Activated naive CD4-positive, alpha-beta T cell treated with anti-CD3 and anti-CD28 coated beads, Interleukin-2, amount 50 U/mL, for 24 hours (primary cell): ENCODE measurements at regions not wholly inside any gene's neighbourhood (a gene's known extent, or its start where the extent isn't known, plus 50 kb on each side); places are given as distances from the start of the nearest gene placed in this dataset.
"Not testable (repeated sequence)": the region's sequence is repeated elsewhere in the genome, so short reads cannot be mapped to it uniquely, and the experiment has no call there.

Source experiments
- H3K27ac Mint-ChIP-seq: one replicate; pipeline ENCODE4 v1.8.0; 2021; ENCODE audit warnings: mild to moderate bottlenecking, mixed read lengths
- H3K27me3 Mint-ChIP-seq: one replicate; pipeline ENCODE4 v1.8.0; 2021; ENCODE audit warnings: mixed read lengths
- H3K36me3 Mint-ChIP-seq: one replicate; pipeline ENCODE4 v1.8.0; 2021; ENCODE audit warnings: mixed read lengths
- H3K4me1 Mint-ChIP-seq: one replicate; pipeline ENCODE4 v1.8.0; 2021; ENCODE audit warnings: mixed read lengths
- H3K4me3 Mint-ChIP-seq: one replicate; pipeline ENCODE4 v1.8.0; 2021; ENCODE audit warnings: mild to moderate bottlenecking, mixed read lengths
- H3K9me3 Mint-ChIP-seq: one replicate; pipeline ENCODE4 v1.8.0; 2021; ENCODE audit warnings: mixed read lengths

DNA sequence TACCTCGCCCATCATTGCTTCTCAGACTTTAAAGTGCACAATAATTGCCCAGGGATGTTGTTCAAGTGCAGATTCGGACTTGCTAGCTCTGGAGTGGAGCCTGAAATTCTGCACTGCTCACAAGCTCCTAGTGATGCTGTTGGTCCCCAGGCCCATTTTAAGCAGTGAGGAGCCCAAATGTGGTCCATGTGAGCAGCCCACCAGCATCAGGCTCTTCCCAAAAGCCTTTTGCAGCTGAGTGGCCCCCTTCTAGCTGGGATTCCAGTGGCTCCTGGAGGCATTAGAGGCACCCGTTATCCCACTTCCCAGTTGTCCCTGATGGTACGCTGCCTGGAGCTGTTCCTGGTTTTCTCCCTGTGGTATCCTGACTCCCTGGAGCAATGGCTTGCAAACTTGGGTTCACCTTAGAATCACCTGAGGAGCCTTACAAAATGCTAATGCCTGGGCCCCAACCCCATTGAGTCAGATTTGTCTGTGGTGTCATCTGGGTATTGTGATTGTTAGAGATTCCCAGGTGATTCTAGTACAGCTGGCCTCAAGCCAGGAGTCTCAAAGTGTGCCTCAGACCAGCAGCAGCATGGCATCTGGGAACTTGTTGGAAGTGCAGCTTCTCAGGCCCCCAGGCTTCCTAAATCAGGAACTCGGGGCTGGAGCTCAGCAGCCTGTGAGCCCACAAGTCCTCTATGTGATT, 186.9 kb upstream of the SLC24A3 start:
- Mint-ChIP-seq H3K27ac (no peak overlapping the region), H3K4me1 (no peaks in the 10 kb centered on the region), H3K27me3 (peaks cover 3% of the 10 kb centered on the region), H3K4me3 (no peak overlapping the region), H3K36me3 (no peaks in the 10 kb centered on the region), H3K9me3 (peaks cover 9% of the 10 kb centered on the region)

GRCh38 chr20:19026121-19026878, 186.1 kb upstream of the SLC24A3 start:
- Mint-ChIP-seq H3K4me3 (no peak overlapping the region), H3K27ac (no peak overlapping the region), H3K36me3 (no peaks in the 10 kb centered on the region), H3K4me1 (no peaks in the 10 kb centered on the region), H3K9me3 (peaks cover 10% of the 10 kb centered on the region), H3K27me3 (peaks cover 3% of the 10 kb centered on the region)

DNA sequence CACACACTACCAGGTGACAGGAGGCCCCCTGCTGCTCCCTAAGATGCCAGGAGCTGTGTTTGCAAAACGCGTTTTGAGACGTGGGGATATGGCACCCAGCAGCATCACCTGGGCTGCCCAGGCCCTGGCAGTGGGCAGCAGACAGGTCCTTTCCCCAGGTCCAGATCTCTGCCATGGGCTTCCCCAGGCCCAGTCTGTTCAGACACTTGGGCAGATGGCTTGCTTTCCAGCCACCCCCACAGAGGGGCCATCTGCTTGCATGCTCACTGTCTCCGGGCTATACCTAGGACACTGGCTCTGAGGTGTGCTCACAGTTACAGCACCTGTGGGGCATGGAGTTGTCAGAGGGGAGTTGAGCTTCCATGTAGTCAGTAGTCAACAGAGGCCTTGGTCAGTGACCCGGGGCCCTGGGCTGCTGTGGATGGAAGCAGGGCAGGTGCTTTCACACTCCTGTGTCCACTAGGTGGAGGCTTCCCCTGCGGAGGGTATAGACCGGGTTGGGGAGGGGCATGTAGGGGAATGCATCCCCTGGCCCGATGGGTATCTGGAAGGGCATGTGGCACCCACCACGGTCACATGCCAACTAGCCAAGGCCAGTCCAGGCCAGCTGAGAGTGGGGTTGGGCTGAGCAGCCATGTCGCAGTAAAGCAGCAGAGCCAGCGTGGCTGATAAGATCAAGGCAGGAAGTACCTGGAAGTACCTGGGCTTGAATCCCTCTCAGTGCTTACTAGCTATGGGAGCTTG, 185.4 kb upstream of the SLC24A3 start:
- Mint-ChIP-seq H3K27me3 (peaks cover 3% of the 10 kb centered on the region), H3K36me3 (no peaks in the 10 kb centered on the region), H3K4me3 (no peak overlapping the region), H3K9me3 (peaks cover 10% of the 10 kb centered on the region), H3K4me1 (no peaks in the 10 kb centered on the region), H3K27ac (no peak overlapping the region)

DNA sequence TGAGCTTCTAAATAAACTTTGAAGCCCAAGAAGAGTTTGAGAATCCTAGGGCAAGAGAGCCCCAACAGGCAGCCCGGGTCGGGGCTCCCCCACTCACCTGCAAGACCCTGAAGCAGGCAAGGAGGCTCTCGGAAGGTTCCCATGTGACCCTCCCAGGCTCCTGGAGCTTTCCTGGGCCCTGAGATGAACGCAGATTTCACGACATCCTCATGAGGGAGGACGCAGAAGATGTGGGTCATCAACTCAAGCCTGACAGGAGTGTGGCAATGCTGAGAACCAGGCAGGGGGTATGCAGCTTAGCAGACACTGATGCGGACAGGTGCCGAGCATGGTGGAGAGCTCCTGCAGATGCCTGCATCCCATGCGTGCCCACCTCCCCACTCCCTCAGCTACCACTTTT, 184.5 kb upstream of the SLC24A3 start:
- Mint-ChIP-seq H3K4me1 (no peaks in the 10 kb centered on the region), H3K9me3 (peaks cover 10% of the 10 kb centered on the region), H3K4me3 (no peak overlapping the region), H3K36me3 (no peaks in the 10 kb centered on the region), H3K27ac (no peak overlapping the region), H3K27me3 (peaks cover 8% of the 10 kb centered on the region)

DNA sequence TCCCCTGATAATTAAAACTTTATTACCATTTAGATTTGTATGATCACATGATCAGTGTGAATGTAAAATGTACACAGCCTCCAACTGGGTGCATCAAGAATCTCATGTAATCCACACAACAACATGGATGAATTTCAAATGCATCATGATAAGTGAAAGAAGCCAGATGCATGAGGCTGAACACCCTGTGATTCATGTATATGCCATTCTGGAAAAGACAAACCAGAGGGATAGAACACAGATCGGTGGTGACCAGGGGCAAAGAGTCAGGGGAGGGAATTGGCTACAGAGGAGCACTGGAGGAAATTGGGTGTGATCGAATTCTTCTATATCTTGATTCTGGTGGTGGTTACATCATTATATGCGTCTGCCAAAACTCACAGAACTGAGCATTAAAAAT, 170.7 kb upstream of the SLC24A3 start:
- no peaks in the 10 kb centered on the region for H3K9me3 Mint-ChIP-seq

DNA sequence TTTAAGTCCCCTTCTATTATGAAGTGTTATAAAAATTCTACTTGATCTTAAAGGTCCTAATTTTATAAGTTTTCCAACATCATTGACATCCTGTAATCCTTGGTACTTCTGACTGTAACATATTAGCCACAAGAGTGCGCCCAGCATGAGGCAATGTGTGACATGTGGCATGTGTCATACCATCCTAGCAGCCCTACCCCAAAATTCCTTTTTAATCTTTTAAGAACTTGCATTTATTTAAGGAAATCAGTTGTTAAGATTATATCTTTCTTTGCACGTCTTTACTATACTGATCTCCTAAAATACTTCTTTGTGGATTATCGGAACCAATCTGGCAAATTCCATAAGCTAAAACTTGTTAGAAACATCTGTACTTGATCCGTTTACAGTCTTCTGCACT, 167.1 kb upstream of the SLC24A3 start:
- Mint-ChIP-seq H3K4me3 (no peak overlapping the region), H3K4me1 (no peaks in the 10 kb centered on the region), H3K27me3 (peaks cover 7% of the 10 kb centered on the region), H3K27ac (no peak overlapping the region), H3K36me3 (no peaks in the 10 kb centered on the region), H3K9me3 (no peaks in the 10 kb centered on the region)

More for the DNA sequence above, 170.7 kb upstream of the SLC24A3 start:
- Mint-ChIP-seq H3K4me3 (no peak overlapping the region), H3K27me3 (peaks cover 7% of the 10 kb centered on the region), H3K4me1 (no peaks in the 10 kb centered on the region), H3K36me3 (no peaks in the 10 kb centered on the region), H3K27ac (no peak overlapping the region)

GRCh38 chr20:19047040-19047950, 165.1 kb upstream of the SLC24A3 start:
- Mint-ChIP-seq H3K4me1 (no peaks in the 10 kb centered on the region), H3K4me3 (no peak overlapping the region), H3K27ac (no peak overlapping the region), H3K36me3 (no peaks in the 10 kb centered on the region), H3K27me3 (peaks cover under 1% of the 10 kb centered on the region), H3K9me3 (no peaks in the 10 kb centered on the region)

DNA sequence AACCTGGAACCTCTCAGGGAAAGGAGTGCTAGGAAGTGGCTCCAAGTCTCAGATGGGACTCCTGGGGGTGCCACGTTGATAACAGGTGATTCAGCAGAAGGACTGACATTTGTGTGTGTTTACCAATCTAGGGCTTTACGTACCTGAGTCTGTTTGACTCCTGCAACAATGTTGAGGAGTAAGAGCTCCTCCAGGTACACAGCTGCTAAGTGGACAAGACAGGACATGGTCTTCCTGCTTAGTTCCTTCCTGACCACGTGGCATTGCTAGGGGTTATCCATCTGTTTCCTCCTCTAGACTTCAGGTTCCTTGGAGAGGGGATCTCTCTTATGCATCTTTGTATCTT, 164.5 kb upstream of the SLC24A3 start:
- no peaks in the 10 kb centered on the region for H3K36me3 Mint-ChIP-seq
- H3K4me3 Mint-ChIP-seq: no peak overlapping the region
- H3K9me3 Mint-ChIP-seq: no peaks in the 10 kb centered on the region
- no peaks in the 10 kb centered on the region for H3K27me3 Mint-ChIP-seq
- H3K4me1 Mint-ChIP-seq: no peaks in the 10 kb centered on the region
- no peak overlapping the region for H3K27ac Mint-ChIP-seq

DNA sequence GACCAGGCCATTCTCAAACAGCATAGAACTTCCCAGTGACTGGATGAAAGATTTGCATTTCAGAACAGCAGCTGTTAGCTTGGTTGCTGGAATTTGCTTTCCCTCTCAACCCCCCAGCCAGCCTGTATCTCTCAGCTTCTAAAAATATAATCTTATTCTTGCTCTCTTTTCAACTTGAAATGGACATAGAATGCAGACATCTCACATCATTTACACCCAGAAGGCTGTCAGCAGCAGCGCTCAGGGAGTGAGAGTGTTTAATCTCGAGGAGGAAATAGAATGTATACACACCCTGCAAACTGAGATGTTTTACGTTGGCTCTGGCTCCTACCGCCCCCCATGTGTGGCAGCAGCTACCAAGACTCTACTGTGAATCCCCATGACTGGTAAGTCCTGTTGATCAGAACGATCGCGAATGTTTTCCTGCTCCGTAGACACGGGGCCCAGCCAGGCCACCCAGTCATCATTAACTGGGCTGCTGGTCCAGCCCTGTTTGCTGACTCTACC, 163.4 kb upstream of the SLC24A3 start:
- H3K4me1 Mint-ChIP-seq: no peaks in the 10 kb centered on the region
- no peak overlapping the region for H3K4me3 Mint-ChIP-seq
- H3K27me3 Mint-ChIP-seq: no peaks in the 10 kb centered on the region
- no peaks in the 10 kb centered on the region for H3K36me3 Mint-ChIP-seq
- H3K27ac Mint-ChIP-seq: no peak overlapping the region
- no peaks in the 10 kb centered on the region for H3K9me3 Mint-ChIP-seq

- no peaks in the 10 kb centered on the region for H3K27me3 Mint-ChIP-seq
- H3K36me3 Mint-ChIP-seq: no peaks in the 10 kb centered on the region
- no peak overlapping the region for H3K27ac Mint-ChIP-seq
- H3K4me1 Mint-ChIP-seq: no peaks in the 10 kb centered on the region
- no peaks in the 10 kb centered on the region for H3K9me3 Mint-ChIP-seq
- H3K4me3 Mint-ChIP-seq: no peak overlapping the region
Measured at GRCh38 chr20:19049514-19049913, 162.9 kb upstream of the SLC24A3 start.

- H3K4me1 Mint-ChIP-seq: no peaks in the 10 kb centered on the region
- H3K9me3 Mint-ChIP-seq: peaks cover 15% of the 10 kb centered on the region
- H3K4me3 Mint-ChIP-seq: no peak overlapping the region
- H3K27me3 Mint-ChIP-seq: no peaks in the 10 kb centered on the region
- no peak overlapping the region for H3K27ac Mint-ChIP-seq
- H3K36me3 Mint-ChIP-seq: peaks cover 3% of the 10 kb centered on the region
Measured at GRCh38 chr20:19056909-19057308, 155.5 kb upstream of the SLC24A3 start.

- H3K27me3 Mint-ChIP-seq, H3K36me3 Mint-ChIP-seq, H3K4me3 Mint-ChIP-seq, H3K4me1 Mint-ChIP-seq, H3K27ac Mint-ChIP-seq: not testable (repeated sequence)
- peaks cover 29% of the 10 kb centered on the region for H3K9me3 Mint-ChIP-seq
Measured at GRCh38 chr20:19064788-19065187, 147.7 kb upstream of the SLC24A3 start.

DNA sequence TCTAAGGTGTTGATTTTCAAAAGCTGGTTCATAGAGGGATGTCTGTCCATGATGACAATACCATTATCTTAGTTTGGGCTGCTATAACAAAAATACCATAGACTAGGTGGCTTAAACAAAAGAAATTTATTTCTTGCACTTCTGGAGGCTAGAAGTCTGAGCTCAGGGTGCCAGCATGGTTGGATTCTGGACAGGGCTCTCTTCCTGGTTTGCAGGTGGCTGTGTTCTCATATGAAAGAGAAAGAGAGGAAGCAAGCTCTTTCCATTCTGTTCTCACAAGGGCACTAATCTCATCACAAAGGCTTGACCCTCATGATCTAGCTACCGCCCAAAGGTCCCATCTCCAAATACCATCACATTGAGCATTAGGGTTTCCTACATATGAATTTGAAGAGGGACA, 144.5 kb upstream of the SLC24A3 start:
- H3K9me3 Mint-ChIP-seq: peaks cover 18% of the 10 kb centered on the region
- H3K4me1 Mint-ChIP-seq: no peaks in the 10 kb centered on the region
- H3K27ac Mint-ChIP-seq: no peak overlapping the region
- no peak overlapping the region for H3K4me3 Mint-ChIP-seq
- no peaks in the 10 kb centered on the region for H3K36me3 Mint-ChIP-seq
- H3K27me3 Mint-ChIP-seq: peaks cover 6% of the 10 kb centered on the region

- Mint-ChIP-seq H3K27me3 (peaks cover 6% of the 10 kb centered on the region), H3K9me3 (peaks cover 7% of the 10 kb centered on the region), H3K36me3 (no peaks in the 10 kb centered on the region), H3K27ac (no peak overlapping the region), H3K4me3 (no peak overlapping the region), H3K4me1 (peaks cover 9% of the 10 kb centered on the region)
Measured at GRCh38 chr20:19070026-19070425, 142.4 kb upstream of the SLC24A3 start.
